VCaP (cell line): ENCODE measurements at regions not wholly inside any gene's neighbourhood (a gene's known extent, or its start where the extent isn't known, plus 50 kb on each side); places are given as distances from the start of the nearest gene placed in this dataset.

Experiments
- H3K27ac ChIP-seq: fragments of 450-650 bp; 2 replicates; pipeline ENCODE4 v1.5.1; 2017
- TF ChIP-seq, protein P1 (sequence below): fragments of 450-650 bp; conservative IDR thresholded peaks from 2 replicates; pipeline ENCODE4 v1.5.1; 2017; ENCODE audit warnings: mild to moderate bottlenecking, moderate library complexity

DNA sequence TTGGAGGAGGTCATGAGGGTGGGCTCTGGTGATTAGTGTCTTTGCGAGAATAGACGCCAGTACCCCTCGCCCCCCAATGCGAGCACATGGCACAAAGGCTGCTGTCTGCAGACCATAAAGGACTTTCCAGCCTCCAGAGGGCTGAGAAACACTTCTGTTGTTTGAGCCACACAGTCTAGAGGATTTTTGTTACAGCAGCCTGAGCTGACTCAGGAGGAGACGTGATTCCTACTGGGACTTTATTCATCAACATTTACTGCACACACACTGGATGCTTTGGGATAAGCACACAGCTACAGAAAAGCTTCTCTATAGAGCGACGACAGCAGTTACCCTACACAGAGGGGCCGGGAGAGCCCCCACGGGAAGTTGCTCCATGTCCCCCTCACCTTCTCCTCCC is 345.0 kb downstream of the CTTN start:
- no peak overlapping the region for H3K27ac ChIP-seq
- TF ChIP-seq, protein P1, sequence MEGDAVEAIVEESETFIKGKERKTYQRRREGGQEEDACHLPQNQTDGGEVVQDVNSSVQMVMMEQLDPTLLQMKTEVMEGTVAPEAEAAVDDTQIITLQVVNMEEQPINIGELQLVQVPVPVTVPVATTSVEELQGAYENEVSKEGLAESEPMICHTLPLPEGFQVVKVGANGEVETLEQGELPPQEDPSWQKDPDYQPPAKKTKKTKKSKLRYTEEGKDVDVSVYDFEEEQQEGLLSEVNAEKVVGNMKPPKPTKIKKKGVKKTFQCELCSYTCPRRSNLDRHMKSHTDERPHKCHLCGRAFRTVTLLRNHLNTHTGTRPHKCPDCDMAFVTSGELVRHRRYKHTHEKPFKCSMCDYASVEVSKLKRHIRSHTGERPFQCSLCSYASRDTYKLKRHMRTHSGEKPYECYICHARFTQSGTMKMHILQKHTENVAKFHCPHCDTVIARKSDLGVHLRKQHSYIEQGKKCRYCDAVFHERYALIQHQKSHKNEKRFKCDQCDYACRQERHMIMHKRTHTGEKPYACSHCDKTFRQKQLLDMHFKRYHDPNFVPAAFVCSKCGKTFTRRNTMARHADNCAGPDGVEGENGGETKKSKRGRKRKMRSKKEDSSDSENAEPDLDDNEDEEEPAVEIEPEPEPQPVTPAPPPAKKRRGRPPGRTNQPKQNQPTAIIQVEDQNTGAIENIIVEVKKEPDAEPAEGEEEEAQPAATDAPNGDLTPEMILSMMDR = no peak

DNA sequence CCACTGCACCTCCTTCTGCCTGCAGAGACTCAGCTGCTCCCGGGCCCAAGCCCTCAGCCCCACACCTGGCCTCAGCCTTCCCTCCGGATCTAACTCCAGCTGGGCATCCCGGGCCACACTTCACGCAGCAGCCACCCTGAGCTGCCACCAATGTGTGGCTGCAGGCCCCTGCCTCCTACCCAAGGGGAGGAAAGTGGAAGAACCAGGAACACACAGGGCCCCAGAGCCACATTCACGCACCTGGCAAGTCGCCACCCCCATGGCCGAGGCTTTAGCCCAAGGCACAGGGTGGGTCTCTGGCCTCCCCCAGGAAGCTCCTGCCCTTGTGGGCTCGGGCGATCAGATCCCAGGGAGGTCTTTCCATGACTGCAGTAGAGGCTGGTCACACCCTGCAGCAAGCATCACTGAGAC is 345.6 kb downstream of the CTTN start:
- no peak overlapping the region for H3K27ac ChIP-seq

DNA sequence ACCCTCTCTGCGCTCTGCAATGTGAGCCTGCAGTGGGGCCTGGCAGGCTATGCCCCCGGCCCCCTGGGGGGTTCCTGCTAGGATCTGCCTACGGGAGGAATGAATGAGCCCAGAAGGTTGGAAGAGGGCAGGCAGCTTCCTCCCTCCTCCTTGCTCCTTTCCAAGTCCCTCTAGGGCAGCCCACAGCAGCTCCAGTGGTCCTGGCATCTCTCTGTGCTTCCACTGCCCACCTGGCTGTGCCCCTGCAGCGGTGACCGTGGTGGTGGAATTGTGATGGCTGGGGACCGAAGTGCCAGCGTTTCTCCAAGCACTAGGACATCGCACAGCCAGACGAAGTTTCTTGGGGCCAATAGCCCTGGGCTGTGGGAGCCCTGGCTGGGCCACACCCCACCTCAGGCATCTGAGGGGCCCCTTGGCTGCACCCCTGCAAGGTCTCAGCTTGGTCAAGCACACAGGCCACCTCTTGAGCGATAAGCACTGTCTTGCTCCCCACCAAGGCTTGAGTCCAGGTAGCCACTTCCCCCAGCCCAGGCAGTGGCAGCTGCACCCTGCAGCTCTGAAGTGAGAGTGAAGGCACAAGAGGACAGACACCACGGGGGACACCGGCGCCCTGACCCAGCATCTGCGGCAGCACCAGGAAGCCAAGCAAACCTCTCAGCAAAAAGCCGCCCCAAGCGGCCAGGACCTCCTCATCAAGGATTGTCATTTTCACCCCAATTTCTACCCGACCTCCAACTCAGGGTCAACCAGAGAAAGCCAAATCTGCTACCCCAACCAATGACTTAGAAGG is 346.3 kb downstream of the CTTN start:
- TF ChIP-seq, protein P1 = no peak
- no peak overlapping the region for H3K27ac ChIP-seq

More for the DNA sequence above, 345.6 kb downstream of the CTTN start:
- TF ChIP-seq, protein P1 = no peak

DNA sequence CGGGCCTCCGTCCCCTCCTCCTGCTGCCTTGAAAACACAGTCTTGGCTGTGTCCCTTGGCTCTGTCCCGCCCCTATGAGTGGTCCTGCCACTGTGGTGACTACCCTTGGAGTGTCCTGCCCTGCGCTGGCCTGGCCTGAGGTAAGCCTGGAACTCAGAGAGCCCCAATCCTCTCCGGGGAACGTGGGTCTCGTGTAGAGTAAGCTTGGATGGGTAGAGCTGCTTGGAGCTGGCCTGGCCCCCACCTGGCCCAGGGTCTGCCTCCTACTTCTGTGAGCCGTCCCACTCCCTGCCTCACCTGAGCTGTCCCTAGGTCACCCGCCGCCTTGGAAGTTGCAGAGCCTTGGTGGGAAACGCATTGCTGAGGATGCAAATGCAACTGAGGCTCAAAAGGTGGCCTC is 347.1 kb downstream of the CTTN start:
- H3K27ac ChIP-seq = no peak overlapping the region
- TF ChIP-seq, protein P1 = no peak

DNA sequence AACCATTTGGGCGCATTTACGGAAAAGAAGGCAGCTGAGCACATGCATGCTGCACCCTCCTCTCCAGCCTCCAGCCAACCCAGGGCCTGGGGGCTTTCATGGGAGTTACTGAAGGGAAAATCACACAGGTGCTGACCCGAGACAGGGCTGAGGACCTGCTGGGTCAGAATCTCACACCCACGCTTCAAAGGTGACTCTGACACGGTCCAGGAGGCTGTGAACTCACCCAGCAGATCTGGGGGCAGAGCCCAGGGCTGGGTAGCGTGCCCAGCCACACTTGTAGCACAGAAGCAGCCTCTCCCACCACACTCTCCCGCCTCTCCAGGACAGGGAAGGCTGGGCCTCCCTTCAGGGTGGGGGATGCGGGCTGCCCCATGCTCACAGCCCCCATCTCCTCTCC is 347.6 kb downstream of the CTTN start:
- no peak overlapping the region for H3K27ac ChIP-seq
- TF ChIP-seq, protein P1 = no peak

DNA sequence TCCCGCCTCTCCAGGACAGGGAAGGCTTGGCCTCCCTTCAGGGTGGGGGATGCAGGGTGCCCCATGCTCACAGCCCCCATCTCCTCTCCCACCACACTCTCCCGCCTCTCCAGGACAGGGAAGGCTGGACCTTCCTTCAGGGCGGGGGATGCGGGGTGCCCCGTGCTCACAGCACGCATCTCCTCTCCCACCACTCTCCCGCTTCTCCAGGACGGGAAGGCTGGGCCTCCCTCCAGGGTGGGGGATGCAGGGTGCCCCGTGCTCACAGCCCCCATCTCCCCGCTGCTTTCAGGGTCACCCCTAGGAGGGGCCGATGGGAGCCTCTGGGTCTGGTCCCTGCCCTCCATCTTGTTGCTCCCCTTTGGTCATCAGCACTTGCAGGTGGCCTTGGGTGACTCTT is 348.0 kb downstream of the CTTN start:
- no peak overlapping the region for H3K27ac ChIP-seq
- TF ChIP-seq, protein P1 = no peak

DNA sequence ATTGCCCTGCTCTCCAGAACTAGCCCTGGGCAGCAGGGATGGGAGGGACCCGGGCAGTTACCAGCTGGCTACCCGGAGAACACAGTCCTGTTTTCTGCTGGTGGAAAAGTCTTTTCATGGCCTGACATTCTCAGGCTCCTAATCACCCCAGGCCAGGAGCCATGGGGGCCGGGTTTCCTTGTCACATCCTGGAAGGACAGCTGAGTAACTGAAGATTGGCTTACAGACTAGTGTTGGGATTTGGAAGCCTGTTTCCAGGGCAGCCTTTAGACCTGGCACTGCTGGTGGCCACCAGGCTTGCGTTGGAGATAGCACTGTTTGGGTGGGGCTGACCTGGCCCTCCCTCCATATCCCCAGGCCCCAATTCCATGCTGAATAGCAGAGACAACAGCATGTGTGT is 349.0 kb downstream of the CTTN start:
- TF ChIP-seq, protein P1 = no peak
- no peak overlapping the region for H3K27ac ChIP-seq
